ENCODE measurements at regions not wholly inside any gene's neighbourhood (a gene's known extent, or its start where the extent isn't known, plus 50 kb on each side); places are given as distances from the start of the nearest gene placed in this dataset.
"Not testable (repeated sequence)": the region's sequence is repeated elsewhere in the genome, so short reads cannot be mapped to it uniquely, and the experiment has no call there.

- H3K27ac ChIP-seq, result no peak overlapping the region
- no peak for TF ChIP-seq CTCF (IDR thresholded peaks at IDR 0.05)
- no peak for TF ChIP-seq POLR2A (IDR thresholded peaks at IDR 0.05)
- no peaks in the 10 kb centered on the region for H3K9me3 ChIP-seq
- no peaks in the 10 kb centered on the region for H3K4me1 ChIP-seq
- H3K4me3 ChIP-seq, result no peak overlapping the region
- no peaks in the 10 kb centered on the region for H3K36me3 ChIP-seq
- H3K27me3 ChIP-seq, result no peaks in the 10 kb centered on the region
- intact Hi-C loops (cut with DNase I), result no loop called here
- no peak for DNase-seq
- WGBS, 2 donors, result 87 to 95% methylated on average over 6 of the region's 6 CpGs
Measured at GRCh38 chr18:59801576-59801975, 98.2 kb upstream of the PMAIP1 start.

GRCh38 chr18:59800897-59801296 lies 98.9 kb upstream of the PMAIP1 start:
- H3K36me3 ChIP-seq, result no peaks in the 10 kb centered on the region
- no peaks in the 10 kb centered on the region for H3K27me3 ChIP-seq
- intact Hi-C loops (cut with DNase I), result no loop called here
- 64 to 67% methylated on average over 4 of the region's 4 CpGs for WGBS, 2 donors
- no peaks in the 10 kb centered on the region for H3K9me3 ChIP-seq
- H3K27ac ChIP-seq, result no peak overlapping the region
- no peaks in the 10 kb centered on the region for H3K4me1 ChIP-seq
- DNase-seq, result no peak
- H3K4me3 ChIP-seq, result no peak overlapping the region
- TF ChIP-seq POLR2A (IDR thresholded peaks at IDR 0.05) (no peak), CTCF (IDR thresholded peaks at IDR 0.05) (no peak)

GRCh38 chr18:59799383-59800015 lies 100.3 kb upstream of the PMAIP1 start:
- Histone ChIP-seq H3K4me3 (no peak overlapping the region), H3K27ac (no peak overlapping the region), H3K9me3 (no peaks in the 10 kb centered on the region), H3K36me3 (no peaks in the 10 kb centered on the region), H3K4me1 (no peaks in the 10 kb centered on the region), H3K27me3 (no peaks in the 10 kb centered on the region)
- no peak for DNase-seq
- intact Hi-C loops (cut with DNase I), result no loop called here
- 46 to 51% methylated on average over 6 of the region's 6 CpGs for WGBS, 2 donors
- TF ChIP-seq CTCF (IDR thresholded peaks at IDR 0.05) (no peak), POLR2A (IDR thresholded peaks at IDR 0.05) (no peak)

GRCh38 chr18:59795882-59796281 lies 98.7 kb upstream of the CCBE1 start:
- H3K36me3 ChIP-seq, result no peaks in the 10 kb centered on the region
- no peak for DNase-seq
- H3K27ac ChIP-seq, result no peak overlapping the region
- intact Hi-C loops (cut with DNase I), result no loop called here
- WGBS, 2 donors, result 71% methylated on average over 5 of the region's 5 CpGs
- no peak for TF ChIP-seq CTCF (IDR thresholded peaks at IDR 0.05)
- no peak for TF ChIP-seq POLR2A (IDR thresholded peaks at IDR 0.05)
- H3K27me3 ChIP-seq, result no peaks in the 10 kb centered on the region
- no peak overlapping the region for H3K4me3 ChIP-seq
- no peaks in the 10 kb centered on the region for H3K9me3 ChIP-seq
- H3K4me1 ChIP-seq, result no peaks in the 10 kb centered on the region

GRCh38 chr18:59792353-59792752 lies 95.1 kb upstream of the CCBE1 start:
- H3K4me1 ChIP-seq, result peaks cover 0 to 8% (median 0%) of the 10 kb centered on the region in 3 donors
- no peak overlapping the region for H3K27ac ChIP-seq
- 45 to 64% methylated on average over 4 of the region's 4 CpGs for WGBS, 2 donors
- no peak for TF ChIP-seq CTCF (IDR thresholded peaks at IDR 0.05)
- TF ChIP-seq POLR2A (IDR thresholded peaks at IDR 0.05), result no peak
- H3K36me3 ChIP-seq, result no peaks in the 10 kb centered on the region
- H3K9me3 ChIP-seq, result no peaks in the 10 kb centered on the region
- intact Hi-C loops (cut with DNase I), result no loop called here
- no peak for DNase-seq
- no peak overlapping the region for H3K4me3 ChIP-seq
- H3K27me3 ChIP-seq, result no peaks in the 10 kb centered on the region

- intact Hi-C loops (cut with DNase I); H3K27ac ChIP-seq; H3K9me3 ChIP-seq; H3K4me3 ChIP-seq; H3K36me3 ChIP-seq; H3K27me3 ChIP-seq; DNase-seq; H3K4me1 ChIP-seq: not testable (repeated sequence)
- 100% methylated on average over 6 of the region's 36 CpGs; no CpG with 5 or more reads in 1 of the 2 donors for whole genome bisulfite sequencing, 2 donors
Measured at GRCh38 chr18:59790346-59790936, 93.2 kb upstream of the CCBE1 start.
